GM10266 (cell line): ENCODE measurements at regions not wholly inside any gene's neighbourhood (a gene's known extent, or its start where the extent isn't known, plus 50 kb on each side); places are given as distances from the start of the nearest gene placed in this dataset.

Source experiments
- DNase-seq: peaks from one replicate; pipeline ENCODE4 v3.0.0; 2012; ENCODE audit errors: extremely low spot score
- TF ChIP-seq, protein P1 (sequence below): IDR thresholded peaks from 2 replicates; pipeline ENCODE4 v1.5.1; 2012; ENCODE audit warnings: mild to moderate bottlenecking, low read depth; ENCODE audit not compliant: control insufficient read depth, insufficient read depth; ENCODE audit errors: missing control alignments

GRCh38 chr11:32030875-32031503 lies 59.9 kb upstream of the RCN1 start:
- TF ChIP-seq, protein P1, sequence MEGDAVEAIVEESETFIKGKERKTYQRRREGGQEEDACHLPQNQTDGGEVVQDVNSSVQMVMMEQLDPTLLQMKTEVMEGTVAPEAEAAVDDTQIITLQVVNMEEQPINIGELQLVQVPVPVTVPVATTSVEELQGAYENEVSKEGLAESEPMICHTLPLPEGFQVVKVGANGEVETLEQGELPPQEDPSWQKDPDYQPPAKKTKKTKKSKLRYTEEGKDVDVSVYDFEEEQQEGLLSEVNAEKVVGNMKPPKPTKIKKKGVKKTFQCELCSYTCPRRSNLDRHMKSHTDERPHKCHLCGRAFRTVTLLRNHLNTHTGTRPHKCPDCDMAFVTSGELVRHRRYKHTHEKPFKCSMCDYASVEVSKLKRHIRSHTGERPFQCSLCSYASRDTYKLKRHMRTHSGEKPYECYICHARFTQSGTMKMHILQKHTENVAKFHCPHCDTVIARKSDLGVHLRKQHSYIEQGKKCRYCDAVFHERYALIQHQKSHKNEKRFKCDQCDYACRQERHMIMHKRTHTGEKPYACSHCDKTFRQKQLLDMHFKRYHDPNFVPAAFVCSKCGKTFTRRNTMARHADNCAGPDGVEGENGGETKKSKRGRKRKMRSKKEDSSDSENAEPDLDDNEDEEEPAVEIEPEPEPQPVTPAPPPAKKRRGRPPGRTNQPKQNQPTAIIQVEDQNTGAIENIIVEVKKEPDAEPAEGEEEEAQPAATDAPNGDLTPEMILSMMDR, result no peak
- no peak for DNase-seq

DNA sequence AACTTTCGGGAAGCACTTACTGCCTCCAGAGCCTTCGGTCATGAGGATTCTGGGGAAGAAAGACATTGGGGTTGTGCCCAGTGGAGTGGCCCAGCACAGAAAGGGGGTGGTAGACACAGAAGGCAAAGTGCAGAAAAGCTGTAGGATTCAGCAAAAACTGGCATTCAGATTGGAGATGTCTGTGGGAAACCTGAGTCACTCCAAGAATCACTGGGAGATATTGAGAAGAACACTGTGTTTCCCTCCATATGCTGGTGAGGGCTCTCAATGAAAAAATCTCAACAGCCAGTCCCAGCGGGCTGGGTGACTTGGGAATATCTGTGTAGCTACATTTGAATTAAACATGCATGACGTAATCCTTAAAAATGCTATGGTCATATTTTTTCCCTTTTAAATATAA lies 61.2 kb upstream of the RCN1 start:
- DNase-seq, result no peak
- TF ChIP-seq, protein P1, result no peak

GRCh38 chr11:32028201-32028600 lies 62.7 kb upstream of the RCN1 start:
- DNase-seq, result no peak
- TF ChIP-seq, protein P1, result no peak

GRCh38 chr11:32026766-32027165 lies 64.1 kb upstream of the RCN1 start:
- TF ChIP-seq, protein P1, result no peak
- DNase-seq, result no peak

DNA sequence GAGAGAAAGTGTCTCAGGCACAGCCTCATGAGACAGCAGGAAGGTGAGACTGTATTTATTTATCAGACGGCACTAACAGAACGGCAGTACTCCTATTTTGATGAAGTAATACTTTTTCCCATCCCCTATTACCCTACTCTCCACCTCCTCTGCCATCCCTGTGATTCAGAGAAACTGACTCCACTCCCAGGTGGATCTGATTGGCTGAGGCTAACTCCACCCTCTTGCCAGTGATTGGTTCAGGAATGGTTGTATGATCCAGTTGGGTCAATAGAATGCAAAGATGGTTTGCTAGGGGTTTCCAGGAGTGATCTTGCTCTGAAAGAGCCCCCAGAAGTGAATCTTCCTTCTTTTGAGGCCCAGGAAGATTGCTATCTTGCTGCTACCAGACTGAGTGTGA lies 65.9 kb upstream of the RCN1 start:
- TF ChIP-seq, protein P1, result no peak
- DNase-seq, result no peak

GRCh38 chr11:32023370-32024305 lies 67.2 kb upstream of the RCN1 start:
- TF ChIP-seq, protein P1, result no peak
- no peak for DNase-seq

- DNase-seq, result no peak
- TF ChIP-seq, protein P1, result no peak
Measured at GRCh38 chr11:32018672-32019071, 72.2 kb upstream of the RCN1 start.
